HepG2 (cell line): ENCODE measurements at regions not wholly inside any gene's neighbourhood (a gene's known extent, or its start where the extent isn't known, plus 50 kb on each side); places are given as distances from the start of the nearest gene placed in this dataset.

Experiments
- HHEX ChIP-seq: IDR thresholded peaks from 2 replicates; pipeline ENCODE4 v1.6.1; 2016; ENCODE audit warnings: control low read depth
- TF ChIP-seq, protein P1 (sequence below): sonication (generic); formaldehyde crosslinking; IDR thresholded peaks from 2 replicates; pipeline ENCODE4 v1.5.0; 2020; ENCODE audit warnings: mild to moderate bottlenecking, missing genetic modification reagents

DNA sequence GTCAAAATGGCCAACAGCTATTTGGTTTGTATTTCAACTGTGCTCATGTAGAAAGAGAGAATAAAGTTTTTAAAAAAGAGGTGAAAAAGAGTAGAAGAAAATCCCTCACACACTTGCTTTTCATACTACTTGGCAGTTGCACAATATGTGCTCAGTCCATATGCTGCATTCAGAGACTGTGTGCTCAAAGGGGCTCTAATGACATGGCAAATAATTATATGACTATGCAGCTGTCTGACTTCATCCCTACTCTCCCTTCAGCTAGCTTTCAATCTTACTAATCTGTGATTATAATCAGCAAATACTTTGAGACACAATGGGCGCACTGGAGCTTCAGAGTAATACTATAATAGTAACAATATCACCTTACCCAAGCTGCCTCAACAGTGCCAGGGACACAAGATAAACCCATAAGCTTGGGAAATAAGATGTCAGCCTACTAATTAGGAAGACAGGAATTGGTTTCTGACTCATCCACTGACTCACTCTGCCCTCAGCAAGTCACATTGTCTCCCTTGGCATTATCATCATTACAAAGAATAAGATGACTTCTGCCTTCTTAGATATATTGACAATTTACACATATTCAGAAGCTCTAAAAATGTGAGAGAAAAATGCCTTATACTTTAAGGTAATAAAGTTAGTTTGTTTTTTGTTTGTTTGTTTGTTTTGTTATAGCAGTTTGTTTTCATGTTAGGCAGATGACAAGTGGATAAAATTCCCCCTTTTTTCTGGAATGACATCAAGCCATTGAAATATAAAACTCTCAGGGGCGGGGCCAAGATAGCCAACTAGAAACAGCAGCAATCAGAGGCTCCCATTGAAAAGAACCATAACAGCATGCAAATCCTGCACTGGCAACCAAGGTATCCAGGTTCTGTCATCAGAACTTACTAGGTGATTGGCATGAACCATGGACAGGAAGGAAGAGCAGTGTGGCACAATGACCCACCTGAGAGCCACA is 311.6 kb downstream of the FAM133A start (continued):
- TF ChIP-seq, protein P1, sequence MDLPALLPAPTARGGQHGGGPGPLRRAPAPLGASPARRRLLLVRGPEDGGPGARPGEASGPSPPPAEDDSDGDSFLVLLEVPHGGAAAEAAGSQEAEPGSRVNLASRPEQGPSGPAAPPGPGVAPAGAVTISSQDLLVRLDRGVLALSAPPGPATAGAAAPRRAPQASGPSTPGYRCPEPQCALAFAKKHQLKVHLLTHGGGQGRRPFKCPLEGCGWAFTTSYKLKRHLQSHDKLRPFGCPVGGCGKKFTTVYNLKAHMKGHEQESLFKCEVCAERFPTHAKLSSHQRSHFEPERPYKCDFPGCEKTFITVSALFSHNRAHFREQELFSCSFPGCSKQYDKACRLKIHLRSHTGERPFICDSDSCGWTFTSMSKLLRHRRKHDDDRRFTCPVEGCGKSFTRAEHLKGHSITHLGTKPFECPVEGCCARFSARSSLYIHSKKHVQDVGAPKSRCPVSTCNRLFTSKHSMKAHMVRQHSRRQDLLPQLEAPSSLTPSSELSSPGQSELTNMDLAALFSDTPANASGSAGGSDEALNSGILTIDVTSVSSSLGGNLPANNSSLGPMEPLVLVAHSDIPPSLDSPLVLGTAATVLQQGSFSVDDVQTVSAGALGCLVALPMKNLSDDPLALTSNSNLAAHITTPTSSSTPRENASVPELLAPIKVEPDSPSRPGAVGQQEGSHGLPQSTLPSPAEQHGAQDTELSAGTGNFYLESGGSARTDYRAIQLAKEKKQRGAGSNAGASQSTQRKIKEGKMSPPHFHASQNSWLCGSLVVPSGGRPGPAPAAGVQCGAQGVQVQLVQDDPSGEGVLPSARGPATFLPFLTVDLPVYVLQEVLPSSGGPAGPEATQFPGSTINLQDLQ = no peak
- TF ChIP-seq HHEX (CRISPR knock-in tag) = no peak
